Ishikawa (cell line): ENCODE measurements at regions not wholly inside any gene's neighbourhood (a gene's known extent, or its start where the extent isn't known, plus 50 kb on each side); places are given as distances from the start of the nearest gene placed in this dataset.

ENCODE experiments used
- CEBPB ChIP-seq: IDR thresholded peaks from 2 replicates; pipeline ENCODE4 v1.6.1; 2012
- CREB1 ChIP-seq: IDR thresholded peaks from 2 replicates; pipeline ENCODE4 v1.6.1; 2012; ENCODE audit warnings: low read depth
- EGR1 ChIP-seq: IDR thresholded peaks from 2 replicates; pipeline ENCODE4 v1.6.1; 2012
- EP300 ChIP-seq: IDR thresholded peaks from 2 replicates; pipeline ENCODE4 v1.6.1; 2012; ENCODE audit warnings: borderline replicate concordance
- FOXM1 ChIP-seq: IDR thresholded peaks from 2 replicates; pipeline ENCODE4 v1.6.1; 2012; ENCODE audit warnings: low read depth, borderline replicate concordance
- NFIC ChIP-seq: IDR thresholded peaks from 2 replicates; pipeline ENCODE4 v1.6.1; 2012
- TAF1 ChIP-seq: IDR thresholded peaks from 2 replicates; pipeline ENCODE4 v1.6.1; 2012; ENCODE audit warnings: low read depth, mild to moderate bottlenecking
- TEAD4 ChIP-seq: IDR thresholded peaks from 2 replicates; pipeline ENCODE4 v1.6.1; 2012
- YY1 ChIP-seq: IDR thresholded peaks from 2 replicates; pipeline ENCODE4 v1.6.1; 2012; ENCODE audit warnings: low read depth
- TF ChIP-seq, protein P1 (sequence below): IDR thresholded peaks from 2 replicates; pipeline ENCODE4 v1.6.1; 2012
- TF ChIP-seq, protein P2 (sequence below): IDR thresholded peaks from 2 replicates; pipeline ENCODE4 v1.6.1; 2012; ENCODE audit warnings: low read depth, mild to moderate bottlenecking
- TF ChIP-seq, protein P3 (sequence below): IDR thresholded peaks from 2 replicates; pipeline ENCODE4 v1.6.1; 2012

DNA sequence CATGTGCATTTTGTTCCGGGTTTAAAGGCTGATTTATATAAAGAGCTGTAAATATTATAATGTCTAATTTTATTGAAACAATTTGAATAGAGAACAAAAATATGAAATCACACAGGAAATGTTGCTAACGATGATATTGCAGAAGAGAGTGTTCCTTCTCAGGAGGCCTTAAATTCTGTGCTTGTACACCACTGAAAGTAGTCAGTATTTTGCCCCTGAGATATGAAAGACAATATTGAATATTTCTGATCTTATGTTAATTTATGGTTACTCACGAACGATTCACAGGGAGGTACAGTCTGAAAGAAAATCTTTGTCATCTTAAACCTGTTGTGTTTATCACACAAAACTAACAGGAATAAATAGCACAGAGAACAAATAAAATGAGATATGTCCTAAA, 213.2 kb upstream of the PLSCR5 start:
- TF ChIP-seq YY1 (no peak), TAF1 (no peak), EP300 (no peak), CEBPB (no peak), NFIC (no peak), FOXM1 (no peak), EGR1 (no peak), TEAD4 (no peak), CREB1 (no peak)
- TF ChIP-seq, protein P1, sequence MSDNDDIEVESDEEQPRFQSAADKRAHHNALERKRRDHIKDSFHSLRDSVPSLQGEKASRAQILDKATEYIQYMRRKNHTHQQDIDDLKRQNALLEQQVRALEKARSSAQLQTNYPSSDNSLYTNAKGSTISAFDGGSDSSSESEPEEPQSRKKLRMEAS, result no peak
- TF ChIP-seq, protein P2, sequence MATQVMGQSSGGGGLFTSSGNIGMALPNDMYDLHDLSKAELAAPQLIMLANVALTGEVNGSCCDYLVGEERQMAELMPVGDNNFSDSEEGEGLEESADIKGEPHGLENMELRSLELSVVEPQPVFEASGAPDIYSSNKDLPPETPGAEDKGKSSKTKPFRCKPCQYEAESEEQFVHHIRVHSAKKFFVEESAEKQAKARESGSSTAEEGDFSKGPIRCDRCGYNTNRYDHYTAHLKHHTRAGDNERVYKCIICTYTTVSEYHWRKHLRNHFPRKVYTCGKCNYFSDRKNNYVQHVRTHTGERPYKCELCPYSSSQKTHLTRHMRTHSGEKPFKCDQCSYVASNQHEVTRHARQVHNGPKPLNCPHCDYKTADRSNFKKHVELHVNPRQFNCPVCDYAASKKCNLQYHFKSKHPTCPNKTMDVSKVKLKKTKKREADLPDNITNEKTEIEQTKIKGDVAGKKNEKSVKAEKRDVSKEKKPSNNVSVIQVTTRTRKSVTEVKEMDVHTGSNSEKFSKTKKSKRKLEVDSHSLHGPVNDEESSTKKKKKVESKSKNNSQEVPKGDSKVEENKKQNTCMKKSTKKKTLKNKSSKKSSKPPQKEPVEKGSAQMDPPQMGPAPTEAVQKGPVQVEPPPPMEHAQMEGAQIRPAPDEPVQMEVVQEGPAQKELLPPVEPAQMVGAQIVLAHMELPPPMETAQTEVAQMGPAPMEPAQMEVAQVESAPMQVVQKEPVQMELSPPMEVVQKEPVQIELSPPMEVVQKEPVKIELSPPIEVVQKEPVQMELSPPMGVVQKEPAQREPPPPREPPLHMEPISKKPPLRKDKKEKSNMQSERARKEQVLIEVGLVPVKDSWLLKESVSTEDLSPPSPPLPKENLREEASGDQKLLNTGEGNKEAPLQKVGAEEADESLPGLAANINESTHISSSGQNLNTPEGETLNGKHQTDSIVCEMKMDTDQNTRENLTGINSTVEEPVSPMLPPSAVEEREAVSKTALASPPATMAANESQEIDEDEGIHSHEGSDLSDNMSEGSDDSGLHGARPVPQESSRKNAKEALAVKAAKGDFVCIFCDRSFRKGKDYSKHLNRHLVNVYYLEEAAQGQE, result no peak
- TF ChIP-seq, protein P3, sequence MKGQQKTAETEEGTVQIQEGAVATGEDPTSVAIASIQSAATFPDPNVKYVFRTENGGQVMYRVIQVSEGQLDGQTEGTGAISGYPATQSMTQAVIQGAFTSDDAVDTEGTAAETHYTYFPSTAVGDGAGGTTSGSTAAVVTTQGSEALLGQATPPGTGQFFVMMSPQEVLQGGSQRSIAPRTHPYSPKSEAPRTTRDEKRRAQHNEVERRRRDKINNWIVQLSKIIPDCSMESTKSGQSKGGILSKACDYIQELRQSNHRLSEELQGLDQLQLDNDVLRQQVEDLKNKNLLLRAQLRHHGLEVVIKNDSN, result no peak
